Panc1 (cell line): ENCODE measurements at regions not wholly inside any gene's neighbourhood (a gene's known extent, or its start where the extent isn't known, plus 50 kb on each side); places are given as distances from the start of the nearest gene placed in this dataset.

ENCODE experiments used
- ATAC-seq: fragments of 200-7000 bp; cut with Tn5 transposase; 2 replicates; pipeline ENCODE4 v1.9.1; 2020; ENCODE audit warnings: mild to moderate bottlenecking, moderate library complexity
- BruUV-seq: library from RNA; stranded (reverse); fragments of 400-500 nt; replicated peaks from 2 replicates; lab custom pipeline; 2021; lab: Mats Ljungman, UMichigan
- CTCF ChIA-PET: fragments of 300-600 bp; sonication (Branson Sonifier 250); formaldehyde crosslinking; loops from one replicate; lab custom pipeline; 2022; ENCODE audit warnings: antibody characterized with exemption; lab: Charles Lee
- POLR2A ChIA-PET: fragments of 300-600 bp; sonication (Branson Sonifier 250); formaldehyde crosslinking; loops from one replicate; lab custom pipeline; 2022; ENCODE audit warnings: antibody characterized with exemption; lab: Charles Lee
- DNase-seq: peaks from one replicate; pipeline ENCODE4 v3.0.0-alpha.2; 2010; ENCODE audit warnings: low read depth, low spot score
- H3K27ac ChIP-seq: 2 replicates; pipeline ENCODE4 v1.5.1; 2011; ENCODE audit warnings: mild to moderate bottlenecking, low read length, inconsistent platforms
- H3K27me3 ChIP-seq: fragments of 200-500 bp; sonication (Bioruptor generic); 2 replicates; pipeline ENCODE4 v1.6.0; 2014; ENCODE audit warnings: low read length, inconsistent platforms; ENCODE audit not compliant: control insufficient read depth, insufficient read depth
- H3K36me3 ChIP-seq: fragments of 200-500 bp; sonication (Bioruptor generic); 2 replicates; pipeline ENCODE4 v1.5.1; 2014; ENCODE audit warnings: inconsistent platforms, mild to moderate bottlenecking, low read length, moderate library complexity; ENCODE audit not compliant: control insufficient read depth, insufficient read depth
- H3K4me1 ChIP-seq: 2 replicates; pipeline ENCODE4 v1.5.1; 2011; ENCODE audit warnings: inconsistent platforms, mild to moderate bottlenecking, low read length, moderate library complexity; ENCODE audit not compliant: control insufficient read depth, insufficient read depth
- H3K4me3 ChIP-seq, 2 experiments: 2 replicates each; pipeline ENCODE4 v1.5.1; 2011 to 2012; ENCODE audit warnings: low read depth in 2 of 2, low read length in 2 of 2, mild to moderate bottlenecking in 2 of 2, inconsistent platforms in 1 of 2, moderate library complexity in 1 of 2
- H3K9me3 ChIP-seq: fragments of 200-500 bp; sonication (Bioruptor generic); 2 replicates; pipeline ENCODE4 v1.5.1; 2014; ENCODE audit warnings: low read depth, mild to moderate bottlenecking, inconsistent platforms, low read length, moderate library complexity; ENCODE audit not compliant: control insufficient read depth, insufficient read depth
- POLR2AphosphoS5 ChIP-seq: IDR thresholded peaks from 2 replicates; pipeline ENCODE4 v1.6.1; 2012; ENCODE audit warnings: mild to moderate bottlenecking, low read depth, low read length, moderate library complexity
- SIN3A ChIP-seq: IDR thresholded peaks from 2 replicates; pipeline ENCODE4 v1.6.1; 2012; ENCODE audit warnings: low read depth, mild to moderate bottlenecking, low read length, moderate library complexity, borderline replicate concordance; ENCODE audit not compliant: insufficient read depth
- TCF7L2 ChIP-seq: IDR thresholded peaks from 2 replicates; pipeline ENCODE4 v1.6.1; 2011; ENCODE audit warnings: mild to moderate bottlenecking, low read depth, low read length, inconsistent platforms
- in situ Hi-C: cut with HindIII; loops from 2 replicates; pipeline ENCODE4 v1.10.0; 2016; ENCODE audit warnings: low sequenced_read_pairs, low pct_unique_long_range_greater_than_20kb
- intact Hi-C: fragments of 100-400 bp; cut with micrococcal nuclease; formaldehyde crosslinking; loops from one replicate; pipeline ENCODE4 v1.10.0; 2022; ENCODE audit not compliant: unreplicated experiment
- TF ChIP-seq, protein P1 (sequence below): fragments of 450-650 bp; IDR thresholded peaks from 2 replicates; pipeline ENCODE4 v1.5.1; 2017; ENCODE audit warnings: mild to moderate bottlenecking
- TF ChIP-seq, protein P2 (sequence below), 2 experiments: IDR thresholded peaks; 2 replicates each; pipeline ENCODE4 v1.6.1; 2011 to 2012; ENCODE audit warnings: low read depth in 2 of 2, control low read depth in 1 of 2, low read length in 1 of 2, mild to moderate bottlenecking in 1 of 2, moderate library complexity in 1 of 2; ENCODE audit not compliant: insufficient read depth in 1 of 2

DNA sequence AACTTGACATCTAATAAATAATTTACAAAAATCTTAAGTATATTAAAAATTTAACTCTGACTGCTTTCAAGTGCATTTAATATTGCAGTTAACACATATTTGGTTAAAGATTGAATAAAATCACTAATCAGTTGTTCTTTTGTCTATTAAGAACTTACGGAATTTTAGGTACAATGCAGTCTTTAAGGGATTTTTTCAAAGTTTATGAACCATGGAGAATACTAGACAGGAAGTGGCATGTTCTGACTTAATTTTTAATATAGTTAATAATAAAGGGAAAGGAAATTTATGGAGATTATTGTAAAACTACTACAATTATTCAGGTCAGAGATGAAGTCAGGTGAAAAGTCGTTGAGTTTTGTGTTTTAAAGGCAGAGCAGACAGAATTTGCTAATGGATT lies 240.9 kb downstream of the CALCRL start:
- ChIA-PET POLR2A (no interaction called here), CTCF (no interaction called here)
- Histone ChIP-seq H3K4me1 (no peaks in the 10 kb centered on the region), H3K9me3 (no peaks in the 10 kb centered on the region), H3K4me3 (no peak overlapping the region), H3K27me3 (no peaks in the 10 kb centered on the region), H3K36me3 (no peaks in the 10 kb centered on the region), H3K27ac (no peak overlapping the region)
- in situ Hi-C loops (no loop called here), intact Hi-C loops (no loop called here)
- no TSS peak for BruUV-seq
- no peak for DNase-seq
- no peak for ATAC-seq
- TF ChIP-seq, protein P1, sequence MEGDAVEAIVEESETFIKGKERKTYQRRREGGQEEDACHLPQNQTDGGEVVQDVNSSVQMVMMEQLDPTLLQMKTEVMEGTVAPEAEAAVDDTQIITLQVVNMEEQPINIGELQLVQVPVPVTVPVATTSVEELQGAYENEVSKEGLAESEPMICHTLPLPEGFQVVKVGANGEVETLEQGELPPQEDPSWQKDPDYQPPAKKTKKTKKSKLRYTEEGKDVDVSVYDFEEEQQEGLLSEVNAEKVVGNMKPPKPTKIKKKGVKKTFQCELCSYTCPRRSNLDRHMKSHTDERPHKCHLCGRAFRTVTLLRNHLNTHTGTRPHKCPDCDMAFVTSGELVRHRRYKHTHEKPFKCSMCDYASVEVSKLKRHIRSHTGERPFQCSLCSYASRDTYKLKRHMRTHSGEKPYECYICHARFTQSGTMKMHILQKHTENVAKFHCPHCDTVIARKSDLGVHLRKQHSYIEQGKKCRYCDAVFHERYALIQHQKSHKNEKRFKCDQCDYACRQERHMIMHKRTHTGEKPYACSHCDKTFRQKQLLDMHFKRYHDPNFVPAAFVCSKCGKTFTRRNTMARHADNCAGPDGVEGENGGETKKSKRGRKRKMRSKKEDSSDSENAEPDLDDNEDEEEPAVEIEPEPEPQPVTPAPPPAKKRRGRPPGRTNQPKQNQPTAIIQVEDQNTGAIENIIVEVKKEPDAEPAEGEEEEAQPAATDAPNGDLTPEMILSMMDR: no peak
- no peak for TF ChIP-seq TCF7L2
- TF ChIP-seq, protein P2, sequence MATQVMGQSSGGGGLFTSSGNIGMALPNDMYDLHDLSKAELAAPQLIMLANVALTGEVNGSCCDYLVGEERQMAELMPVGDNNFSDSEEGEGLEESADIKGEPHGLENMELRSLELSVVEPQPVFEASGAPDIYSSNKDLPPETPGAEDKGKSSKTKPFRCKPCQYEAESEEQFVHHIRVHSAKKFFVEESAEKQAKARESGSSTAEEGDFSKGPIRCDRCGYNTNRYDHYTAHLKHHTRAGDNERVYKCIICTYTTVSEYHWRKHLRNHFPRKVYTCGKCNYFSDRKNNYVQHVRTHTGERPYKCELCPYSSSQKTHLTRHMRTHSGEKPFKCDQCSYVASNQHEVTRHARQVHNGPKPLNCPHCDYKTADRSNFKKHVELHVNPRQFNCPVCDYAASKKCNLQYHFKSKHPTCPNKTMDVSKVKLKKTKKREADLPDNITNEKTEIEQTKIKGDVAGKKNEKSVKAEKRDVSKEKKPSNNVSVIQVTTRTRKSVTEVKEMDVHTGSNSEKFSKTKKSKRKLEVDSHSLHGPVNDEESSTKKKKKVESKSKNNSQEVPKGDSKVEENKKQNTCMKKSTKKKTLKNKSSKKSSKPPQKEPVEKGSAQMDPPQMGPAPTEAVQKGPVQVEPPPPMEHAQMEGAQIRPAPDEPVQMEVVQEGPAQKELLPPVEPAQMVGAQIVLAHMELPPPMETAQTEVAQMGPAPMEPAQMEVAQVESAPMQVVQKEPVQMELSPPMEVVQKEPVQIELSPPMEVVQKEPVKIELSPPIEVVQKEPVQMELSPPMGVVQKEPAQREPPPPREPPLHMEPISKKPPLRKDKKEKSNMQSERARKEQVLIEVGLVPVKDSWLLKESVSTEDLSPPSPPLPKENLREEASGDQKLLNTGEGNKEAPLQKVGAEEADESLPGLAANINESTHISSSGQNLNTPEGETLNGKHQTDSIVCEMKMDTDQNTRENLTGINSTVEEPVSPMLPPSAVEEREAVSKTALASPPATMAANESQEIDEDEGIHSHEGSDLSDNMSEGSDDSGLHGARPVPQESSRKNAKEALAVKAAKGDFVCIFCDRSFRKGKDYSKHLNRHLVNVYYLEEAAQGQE (IDR thresholded peaks at IDR 0.05; ENCODE audit: insufficient read depth in 1 of 2, low read depth in 2 of 2, low read length in 1 of 2): no peak
- no peak for TF ChIP-seq SIN3A
- no peak for TF ChIP-seq POLR2AphosphoS5

- BruUV-seq: no TSS peak
- intact Hi-C loops: no loop called here
- DNase-seq: no peak
- no peaks in the 10 kb centered on the region for H3K36me3 ChIP-seq
- H3K4me1 ChIP-seq: no peaks in the 10 kb centered on the region
- H3K27ac ChIP-seq: no peak overlapping the region
- in situ Hi-C loops: no loop called here
- H3K27me3 ChIP-seq: no peaks in the 10 kb centered on the region
- TF ChIP-seq TCF7L2 (no peak), SIN3A (no peak), POLR2AphosphoS5 (no peak)
- TF ChIP-seq, protein P2 (IDR thresholded peaks at IDR 0.05; ENCODE audit: insufficient read depth in 1 of 2, low read depth in 2 of 2, low read length in 1 of 2): no peak
- ChIA-PET POLR2A (no interaction called here), CTCF (no interaction called here)
- no peak for ATAC-seq
- H3K9me3 ChIP-seq: no peaks in the 10 kb centered on the region
- H3K4me3 ChIP-seq: no peak overlapping the region
Measured at GRCh38 chr2:187206471-187206870, 241.6 kb downstream of the CALCRL start.
